Umbilical cord (tissue), 1 donor: ENCODE measurements at regions not wholly inside any gene's neighbourhood (a gene's known extent, or its start where the extent isn't known, plus 50 kb on each side); places are given as distances from the start of the nearest gene placed in this dataset.
"Not testable (repeated sequence)": the region's sequence is repeated elsewhere in the genome, so short reads cannot be mapped to it uniquely, and the experiment has no call there.

Experiments used
- DNase-seq: peaks from one replicate; pipeline ENCODE4 v3.0.0-alpha.2; 2015; ENCODE audit warnings: low spot score

- DNase-seq: no peak
These were observed 274.9 kb downstream of the CPXCR1 start for GRCh38 chrX:89021964-89022363.

DNA sequence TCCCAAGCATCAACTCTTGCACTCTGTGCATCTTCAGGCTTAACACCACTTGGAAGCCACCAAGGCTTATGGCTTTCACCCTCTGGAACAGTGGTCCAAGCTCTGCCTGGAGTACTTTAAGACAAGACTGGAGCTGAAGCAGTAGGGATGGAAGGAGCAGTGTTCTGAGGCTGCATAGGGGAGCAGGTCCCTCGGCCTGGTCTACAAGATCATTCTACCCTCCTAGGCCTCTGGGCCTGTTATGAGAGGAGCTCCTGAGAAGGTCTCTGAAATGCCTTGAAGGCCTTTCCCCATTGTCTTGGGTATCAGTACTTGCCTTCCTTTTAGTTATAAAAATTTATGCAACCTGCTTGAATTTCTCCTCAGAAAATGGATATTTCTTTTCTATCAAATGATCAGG lies 286.7 kb downstream of the CPXCR1 start:
- no peak for DNase-seq

- DNase-seq: no peak
These were observed 287.7 kb downstream of the CPXCR1 start for GRCh38 chrX:89034679-89035078.

GRCh38 chrX:89053223-89053622 lies 306.2 kb downstream of the CPXCR1 start:
- no peak for DNase-seq

- DNase-seq: not testable (repeated sequence)
These were observed 352.6 kb downstream of the CPXCR1 start for GRCh38 chrX:89099587-89099986.

DNA sequence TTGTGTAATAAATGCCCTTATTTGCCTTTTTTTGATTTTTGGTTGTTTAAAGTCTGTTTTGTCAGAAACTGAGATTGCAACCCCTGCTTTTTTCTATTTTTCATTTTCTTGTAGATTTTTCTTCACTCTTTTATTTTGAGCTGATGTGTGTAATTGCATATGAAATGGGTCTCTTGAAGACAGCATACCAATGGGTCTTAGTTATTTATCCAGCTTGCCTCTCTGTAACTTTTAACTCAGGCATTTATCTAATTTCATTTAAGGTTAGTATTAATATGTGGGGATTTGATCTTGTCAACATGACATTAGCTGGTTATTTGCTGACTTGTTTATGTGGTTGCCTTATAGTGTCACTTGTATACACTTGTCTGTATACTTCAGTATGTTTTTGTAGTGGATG lies 378.0 kb downstream of the CPXCR1 start:
- DNase-seq: no peak
